Smooth muscle cell (in vitro differentiated cells): ENCODE measurements at regions not wholly inside any gene's neighbourhood (a gene's known extent, or its start where the extent isn't known, plus 50 kb on each side); places are given as distances from the start of the nearest gene placed in this dataset.
A peak's percentile ranks its signal among the peaks of the same experiment; 100 is the strongest.

Experiments used
- DNase-seq: peaks from one replicate; lab custom pipeline; 2025; ENCODE audit not compliant: unreplicated experiment; lab: John Stamatoyannopoulos, UW
- H2AFZ ChIP-seq: fragments of 200-600 bp; sonication (generic); 2 replicates; pipeline ENCODE4 v1.6.0; 2016; ENCODE audit warnings: antibody characterized with exemption, low read depth, mild to moderate bottlenecking
- H3F3A ChIP-seq: fragments of 200-600 bp; sonication (generic); 2 replicates; pipeline ENCODE4 v1.6.0; 2017; ENCODE audit warnings: antibody characterized with exemption, low read depth
- H3K27ac ChIP-seq: fragments of 200-600 bp; sonication (generic); 2 replicates; pipeline ENCODE4 v1.5.1; 2016; ENCODE audit warnings: low read depth, mild to moderate bottlenecking
- H3K27me3 ChIP-seq: fragments of 200-600 bp; sonication (generic); 2 replicates; pipeline ENCODE4 v1.6.1; 2016; ENCODE audit warnings: low read depth, mild to moderate bottlenecking
- H3K36me3 ChIP-seq: fragments of 200-600 bp; sonication (generic); 2 replicates; pipeline ENCODE4 v1.5.1; 2016; ENCODE audit warnings: low read depth
- H3K4me1 ChIP-seq: fragments of 200-600 bp; sonication (generic); 2 replicates; pipeline ENCODE4 v1.5.1; 2016; ENCODE audit warnings: low read depth
- H3K4me2 ChIP-seq: fragments of 200-600 bp; sonication (generic); 2 replicates; pipeline ENCODE4 v1.6.0; 2016; ENCODE audit warnings: mild to moderate bottlenecking
- H3K4me3 ChIP-seq: fragments of 200-600 bp; sonication (generic); 2 replicates; pipeline ENCODE4 v1.5.1; 2016; ENCODE audit warnings: mild to moderate bottlenecking
- H3K79me2 ChIP-seq: fragments of 200-600 bp; sonication (generic); 2 replicates; pipeline ENCODE4 v1.6.0; 2016; ENCODE audit warnings: low read depth, mild to moderate bottlenecking
- H3K9ac ChIP-seq: fragments of 200-600 bp; sonication (generic); 2 replicates; pipeline ENCODE4 v1.6.0; 2016; ENCODE audit warnings: low read depth
- H3K9me3 ChIP-seq: fragments of 200-600 bp; sonication (generic); replicated peaks from 2 replicates; pipeline ENCODE4 v1.5.1; 2016; ENCODE audit warnings: low read depth
- H4K20me1 ChIP-seq: fragments of 200-600 bp; sonication (generic); 2 replicates; pipeline ENCODE4 v1.6.0; 2016; ENCODE audit warnings: low read depth
- WGBS: methylation state at CpG from one replicate; pipeline ENCODE4 v1.1.7; 2016; ENCODE audit warnings: low lambda C conversion rate; 5-methylcytosine and 5-hydroxymethylcytosine counted together
- TF ChIP-seq, protein P1 (sequence below): fragments of 200-600 bp; sonication (generic); IDR thresholded peaks from 2 replicates; pipeline ENCODE4 v1.5.1; 2017; ENCODE audit warnings: borderline replicate concordance, mild to moderate bottlenecking, antibody characterized with exemption; ENCODE audit not compliant: insufficient read depth, poor library complexity, severe bottlenecking

DNA sequence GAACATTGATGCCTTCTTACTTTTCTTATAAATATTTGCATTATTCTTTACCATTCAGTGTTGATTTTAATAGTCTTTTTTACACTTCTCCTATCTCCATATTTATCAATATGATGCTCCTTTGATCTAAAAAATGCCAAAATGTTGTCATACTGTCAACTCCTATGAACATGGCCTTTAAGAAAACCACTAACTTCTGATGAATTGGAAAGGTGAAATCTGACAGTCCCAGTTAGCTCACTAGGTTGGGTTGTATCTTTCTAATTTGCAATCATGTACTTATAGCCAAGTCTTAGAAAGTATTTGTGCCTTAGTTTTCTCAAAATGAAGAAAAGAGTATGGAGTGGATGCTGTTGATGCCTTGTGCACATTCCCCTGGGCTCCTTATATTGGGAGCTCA, 75.4 kb upstream of the SPACA1 start:
- Histone ChIP-seq H3K9ac (no peak overlapping the region), H3K4me3 (no peak overlapping the region), H3K27me3 (peaks cover 33% of the 10 kb centered on the region), H3F3A (no peaks in the 10 kb centered on the region), H3K36me3 (no peaks in the 10 kb centered on the region), H3K27ac (no peak overlapping the region), H2AFZ (no peak overlapping the region), H3K4me1 (no peaks in the 10 kb centered on the region), H4K20me1 (no peaks in the 10 kb centered on the region), H3K79me2 (no peaks in the 10 kb centered on the region), H3K4me2 (no peak overlapping the region), H3K9me3 (no peaks in the 10 kb centered on the region)
- no peak for DNase-seq
- TF ChIP-seq, protein P1, sequence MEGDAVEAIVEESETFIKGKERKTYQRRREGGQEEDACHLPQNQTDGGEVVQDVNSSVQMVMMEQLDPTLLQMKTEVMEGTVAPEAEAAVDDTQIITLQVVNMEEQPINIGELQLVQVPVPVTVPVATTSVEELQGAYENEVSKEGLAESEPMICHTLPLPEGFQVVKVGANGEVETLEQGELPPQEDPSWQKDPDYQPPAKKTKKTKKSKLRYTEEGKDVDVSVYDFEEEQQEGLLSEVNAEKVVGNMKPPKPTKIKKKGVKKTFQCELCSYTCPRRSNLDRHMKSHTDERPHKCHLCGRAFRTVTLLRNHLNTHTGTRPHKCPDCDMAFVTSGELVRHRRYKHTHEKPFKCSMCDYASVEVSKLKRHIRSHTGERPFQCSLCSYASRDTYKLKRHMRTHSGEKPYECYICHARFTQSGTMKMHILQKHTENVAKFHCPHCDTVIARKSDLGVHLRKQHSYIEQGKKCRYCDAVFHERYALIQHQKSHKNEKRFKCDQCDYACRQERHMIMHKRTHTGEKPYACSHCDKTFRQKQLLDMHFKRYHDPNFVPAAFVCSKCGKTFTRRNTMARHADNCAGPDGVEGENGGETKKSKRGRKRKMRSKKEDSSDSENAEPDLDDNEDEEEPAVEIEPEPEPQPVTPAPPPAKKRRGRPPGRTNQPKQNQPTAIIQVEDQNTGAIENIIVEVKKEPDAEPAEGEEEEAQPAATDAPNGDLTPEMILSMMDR, result no peak

DNA sequence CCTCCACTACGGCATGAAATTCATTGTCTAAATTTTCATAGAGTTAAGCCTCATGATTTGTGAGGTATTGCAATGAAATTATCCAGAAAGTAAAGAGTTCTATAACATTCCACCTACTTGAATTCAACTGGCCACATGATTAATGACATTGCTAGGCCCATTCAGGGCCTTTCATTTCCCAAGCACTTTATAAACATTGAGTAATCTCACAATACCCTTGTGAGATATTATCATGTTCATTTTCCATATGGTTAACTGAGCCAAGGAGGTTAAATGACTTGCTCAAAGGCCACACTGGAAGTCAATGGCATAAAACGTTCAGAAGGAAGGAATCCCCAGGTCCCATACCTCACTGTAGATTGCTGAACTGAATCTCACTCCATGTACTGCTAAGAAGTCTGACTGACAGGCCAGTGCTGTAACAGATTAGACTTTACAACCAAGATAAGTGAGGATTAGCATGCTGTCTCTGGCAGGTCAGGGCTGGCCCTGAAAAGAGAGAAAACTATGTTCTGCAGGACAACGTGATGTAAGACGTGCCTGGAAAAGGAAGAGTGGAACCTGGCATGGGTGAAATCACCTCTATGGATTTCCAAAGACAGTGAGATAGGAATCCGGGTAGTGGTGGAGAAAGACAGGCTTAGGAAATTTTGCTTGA, 75.9 kb upstream of the SPACA1 start:
- Histone ChIP-seq H3K9ac (no peak overlapping the region), H3K27me3 (peaks cover 35% of the 10 kb centered on the region), H2AFZ (no peak overlapping the region), H4K20me1 (no peaks in the 10 kb centered on the region), H3K36me3 (no peaks in the 10 kb centered on the region), H3K4me3 (no peak overlapping the region), H3K79me2 (no peaks in the 10 kb centered on the region), H3K27ac (no peak overlapping the region), H3K4me2 (no peak overlapping the region), H3K4me1 (no peaks in the 10 kb centered on the region), H3K9me3 (no peaks in the 10 kb centered on the region), H3F3A (no peaks in the 10 kb centered on the region)
- TF ChIP-seq, protein P1, result no peak
- DNase-seq, result no peak
- 19% methylated on average over 5 of the region's 5 CpGs for WGBS

DNA sequence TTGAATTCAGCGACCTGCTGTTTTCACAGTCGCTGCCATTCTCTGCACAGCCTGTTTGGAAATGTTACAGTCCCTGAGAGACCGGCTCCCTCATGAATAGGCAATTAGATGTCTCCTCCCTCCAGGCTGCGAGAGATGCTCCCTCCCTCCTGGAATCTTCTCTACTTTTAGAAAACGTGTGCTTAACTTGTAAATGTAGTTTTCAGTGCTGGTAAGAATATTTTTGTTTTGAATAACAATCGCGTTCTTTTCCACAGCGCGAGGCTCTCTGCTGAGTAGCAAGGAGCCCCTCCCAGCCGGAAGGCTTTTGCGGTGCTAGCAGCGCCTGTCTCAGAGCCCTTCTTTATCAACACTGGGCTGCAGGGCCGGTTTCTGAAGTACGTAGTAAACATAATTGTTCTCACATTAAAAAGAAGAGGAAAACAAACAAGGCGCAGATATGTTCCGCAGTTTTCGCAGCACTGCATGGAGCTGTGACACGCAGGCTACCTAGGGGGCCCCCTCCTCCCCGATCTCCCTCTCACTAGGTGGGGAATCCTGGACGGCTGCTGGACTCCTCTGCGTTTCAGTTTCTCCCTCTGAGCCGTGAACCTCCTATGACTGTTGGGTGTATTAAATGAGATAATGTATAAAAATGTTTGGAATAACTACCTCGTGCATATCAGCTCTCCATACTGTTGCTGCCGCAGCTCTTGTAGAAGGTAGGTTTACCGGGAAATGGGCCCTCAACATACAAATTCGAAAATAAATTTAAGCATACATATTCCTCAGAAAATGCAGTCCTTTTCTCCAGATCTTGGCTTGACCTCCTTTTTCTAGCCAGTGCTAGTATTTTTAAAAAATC, 79.0 kb upstream of the SPACA1 start:
- no peaks in the 10 kb centered on the region for H3F3A ChIP-seq
- H3K27ac ChIP-seq, result no peak overlapping the region
- no peaks in the 10 kb centered on the region for H4K20me1 ChIP-seq
- TF ChIP-seq, protein P1, result no peak
- H3K4me1 ChIP-seq, result no peaks in the 10 kb centered on the region
- H3K36me3 ChIP-seq, result no peaks in the 10 kb centered on the region
- peaks cover 42% of the 10 kb centered on the region for H3K27me3 ChIP-seq
- peak overlapping the region; percentile 59 for H3K4me3 ChIP-seq
- H3K4me2 ChIP-seq, result peak overlapping the region; percentile 90
- no peak for DNase-seq
- WGBS, result 13% methylated on average over 26 of the region's 26 CpGs
- H2AFZ ChIP-seq, result peak overlapping the region; percentile 88
- H3K9ac ChIP-seq, result no peak overlapping the region
- no peaks in the 10 kb centered on the region for H3K9me3 ChIP-seq
- H3K79me2 ChIP-seq, result no peaks in the 10 kb centered on the region
